Ovary (tissue), 7 donors: ENCODE measurements at regions not wholly inside any gene's neighbourhood (a gene's known extent, or its start where the extent isn't known, plus 50 kb on each side); places are given as distances from the start of the nearest gene placed in this dataset.

Experiments
- DNase-seq, 5 donors: peaks; one replicate each; pipeline ENCODE4 v3.0.0-alpha.2; 2019 to 2020
- H3K27ac ChIP-seq, 2 donors: fragments of 200-600 bp; one replicate each; pipeline versions ENCODE4 v1.5.1 to v1.8.0; 2019 to 2022
- H3K27me3 ChIP-seq: fragments of 200-600 bp; one replicate; pipeline ENCODE4 v1.8.0; 2022
- H3K36me3 ChIP-seq: fragments of 200-600 bp; sonication (generic); one replicate; pipeline ENCODE4 v1.5.1; 2019
- H3K4me1 ChIP-seq: one replicate; pipeline ENCODE4 v1.8.1; 2013; ENCODE audit warnings: mild to moderate bottlenecking, moderate library complexity; ENCODE audit not compliant: insufficient read depth
- H3K4me3 ChIP-seq: fragments of 200-600 bp; sonication (generic); one replicate; pipeline ENCODE4 v1.5.1; 2017
- H3K9me3 ChIP-seq, 2 donors: fragments of 200-600 bp in 1 of 2; sonication (generic) in 1 of 2; one replicate each; pipeline versions ENCODE4 v1.5.1 to v1.8.1; 2013 to 2019; ENCODE audit warnings: mild to moderate bottlenecking in 1 of 2, moderate library complexity in 1 of 2
- CTCF ChIP-seq, 3 donors: fragments of 450-650 bp in 2 of 3; fragments of 200-600 bp in 1 of 3; IDR thresholded peaks; one replicate each; pipeline versions ENCODE4 v1.5.1 to v1.8.0; 2016 to 2022; ENCODE audit warnings: antibody characterized with exemption in 3 of 3, mild to moderate bottlenecking in 1 of 3
- EP300 ChIP-seq: sonication (generic); formaldehyde crosslinking; IDR thresholded peaks from one replicate; pipeline ENCODE4 v1.6.1; 2017; ENCODE audit warnings: antibody characterized with exemption
- POLR2A ChIP-seq: fragments of 450-650 bp; IDR thresholded peaks from one replicate; pipeline ENCODE4 v1.6.1; 2017; ENCODE audit warnings: antibody characterized with exemption, mild to moderate bottlenecking, moderate library complexity
- WGBS, 3 donors: extraction: QIAGEN DNeasy Blood & Tissue Kit in 1 of 3; methylation state at CpG; one replicate each; pipeline versions ENCODE4 v1.1.5 to v1.1.7; 2013 to 2017; 5-methylcytosine and 5-hydroxymethylcytosine counted together
- intact Hi-C, 4 donors: fragments of 100-400 bp; cut with DNase I; formaldehyde crosslinking; loops; one replicate each; pipeline versions ENCODE4 v1.11.0 to v1.15.1; 2022 to 2023
- donor health status: DM: no; HTN: no; CAD: no; lungs with moderate emphysema.
- donor health status: DM: no; HTN: no; CAD: no.
- donor health status: Bipolar disorder and iron deficiency.
- donor health status: DM: no; HTN: no; CAD: no.
- donor health status: DM: yes; HTN: yes; CAD: no.

GRCh38 chr6:10278746-10279145 is 136.1 kb downstream of the TFAP2A start:
- Histone ChIP-seq H3K36me3 (no peaks in the 10 kb centered on the region), H3K9me3 (no peaks in the 10 kb centered on the region), H3K4me1 (no peaks in the 10 kb centered on the region), H3K4me3 (no peak overlapping the region), H3K27ac (no peak overlapping the region), H3K27me3 (no peaks in the 10 kb centered on the region)
- intact Hi-C loops, result no loop called here
- no peak for DNase-seq
- TF ChIP-seq EP300 (no peak), CTCF (IDR thresholded peaks at IDR 0.05) (no peak), POLR2A (no peak)

GRCh38 chr6:10276660-10277287 is 138.1 kb downstream of the TFAP2A start:
- WGBS, 3 donors, result 10 to 29% (median 25%) methylated on average over 3 of the region's 3 CpGs
- no peak overlapping the region for H3K4me3 ChIP-seq
- intact Hi-C loops, result no loop called here
- no peaks in the 10 kb centered on the region for H3K4me1 ChIP-seq
- no peaks in the 10 kb centered on the region for H3K9me3 ChIP-seq
- H3K27me3 ChIP-seq, result no peaks in the 10 kb centered on the region
- no peak overlapping the region for H3K27ac ChIP-seq
- H3K36me3 ChIP-seq, result no peaks in the 10 kb centered on the region
- no peak for DNase-seq
- no peak for TF ChIP-seq POLR2A
- no peak for TF ChIP-seq EP300
- no peak for TF ChIP-seq CTCF (IDR thresholded peaks at IDR 0.05)

- 22 to 31% (median 29%) methylated on average over 2 of the region's 2 CpGs for WGBS, 3 donors
- TF ChIP-seq EP300, result no peak
- no peak for TF ChIP-seq CTCF (IDR thresholded peaks at IDR 0.05)
- TF ChIP-seq POLR2A, result no peak
- Histone ChIP-seq H3K4me3 (no peak overlapping the region), H3K27ac (no peak overlapping the region), H3K9me3 (no peaks in the 10 kb centered on the region), H3K27me3 (no peaks in the 10 kb centered on the region), H3K36me3 (no peaks in the 10 kb centered on the region), H3K4me1 (no peaks in the 10 kb centered on the region)
- no peak for DNase-seq
- intact Hi-C loops, result no loop called here
These were observed 138.8 kb downstream of the TFAP2A start for GRCh38 chr6:10276106-10276505.

- Histone ChIP-seq H3K4me1 (no peaks in the 10 kb centered on the region), H3K9me3 (no peaks in the 10 kb centered on the region), H3K36me3 (no peaks in the 10 kb centered on the region), H3K27ac (no peak overlapping the region), H3K4me3 (no peak overlapping the region), H3K27me3 (no peaks in the 10 kb centered on the region)
- intact Hi-C loops, result no loop called here
- DNase-seq, result no peak
- 66 to 77% (median 69%) methylated on average over 2 of the region's 2 CpGs for WGBS, 3 donors
- TF ChIP-seq EP300 (no peak), CTCF (IDR thresholded peaks at IDR 0.05) (no peak), POLR2A (no peak)
These were observed 142.3 kb downstream of the TFAP2A start for GRCh38 chr6:10272591-10272990.
